ENCODE measurements at regions not wholly inside any gene's neighbourhood (a gene's known extent, or its start where the extent isn't known, plus 50 kb on each side); places are given as distances from the start of the nearest gene placed in this dataset.
A peak's percentile ranks its signal among the peaks of the same experiment; 100 is the strongest.
"Not testable (repeated sequence)": the region's sequence is repeated elsewhere in the genome, so short reads cannot be mapped to it uniquely, and the experiment has no call there.

DNA sequence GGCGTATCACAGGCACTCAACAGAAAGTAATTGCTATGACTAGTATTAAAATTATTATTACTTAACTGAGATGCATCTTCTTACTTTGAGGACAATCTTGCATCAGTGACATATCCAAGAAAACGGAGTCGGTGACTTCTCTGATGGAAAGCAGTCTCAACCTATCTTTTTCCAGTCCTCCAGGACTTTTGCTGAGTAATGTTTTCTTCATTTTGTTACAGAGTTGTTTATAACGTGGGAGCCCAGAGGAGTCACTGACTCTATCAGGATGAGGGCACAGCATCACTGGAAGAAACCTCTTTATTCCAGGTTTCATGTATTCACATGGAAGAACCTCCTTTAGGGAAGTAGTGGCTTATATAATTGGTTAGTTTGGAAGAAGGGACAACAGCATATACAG lies 51.5 kb upstream of the MELK start:
- Histone ChIP-seq H3K36me3 (ENCODE audit: insufficient read depth, low read depth, low read length) (no peaks in the 10 kb centered on the region), H3K4me3 (ENCODE audit: low read length) (no peak overlapping the region), H3K4me1 (ENCODE audit: insufficient read depth, low read length) (no peaks in the 10 kb centered on the region), H3K9ac (ENCODE audit: low read depth, low read length) (no peak overlapping the region), H3K27ac (ENCODE audit: low read length) (no peak overlapping the region), H3K9me3 (ENCODE audit: insufficient read depth, low read depth, low read length) (no peaks in the 10 kb centered on the region), H3K27me3 (ENCODE audit: insufficient read depth, low read length) (no peaks in the 10 kb centered on the region)

- no peak overlapping the region for H3K4me3 ChIP-seq (ENCODE audit: low read length)
- H3K4me1 ChIP-seq (ENCODE audit: insufficient read depth, low read length), result no peaks in the 10 kb centered on the region
- H3K27me3 ChIP-seq (ENCODE audit: insufficient read depth, low read length), result no peaks in the 10 kb centered on the region
- H3K27ac ChIP-seq (ENCODE audit: low read length), result no peak overlapping the region
- H3K9me3 ChIP-seq (ENCODE audit: insufficient read depth, low read depth, low read length), result no peaks in the 10 kb centered on the region
- H3K36me3 ChIP-seq (ENCODE audit: insufficient read depth, low read depth, low read length), result no peaks in the 10 kb centered on the region
- H3K9ac ChIP-seq (ENCODE audit: low read depth, low read length), result no peak overlapping the region
Observed at GRCh38 chr9:36517131-36517530, 55.6 kb upstream of the MELK start.

DNA sequence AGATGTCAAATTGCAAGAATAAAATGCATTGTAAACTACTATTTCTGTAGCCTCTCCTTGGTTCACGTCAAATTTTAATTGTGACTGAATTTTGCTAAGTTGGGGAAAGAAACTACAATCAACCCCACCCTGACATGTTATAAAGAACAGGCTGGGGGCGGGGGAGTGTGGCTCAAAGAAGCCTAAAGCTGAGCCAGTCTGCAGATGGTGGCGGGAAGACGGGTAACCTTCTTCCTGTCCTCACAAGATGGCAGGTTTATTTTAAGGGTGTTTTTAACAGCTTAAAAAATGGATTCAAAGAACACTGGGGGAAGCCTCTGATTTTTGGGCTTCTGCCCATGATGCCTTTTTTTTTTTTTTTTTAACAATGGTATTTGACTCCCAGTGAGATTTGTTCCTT lies 68.5 kb upstream of the MELK start:
- no peaks in the 10 kb centered on the region for H3K36me3 ChIP-seq (ENCODE audit: insufficient read depth, low read depth, low read length)
- no peak overlapping the region for H3K9ac ChIP-seq (ENCODE audit: low read depth, low read length)
- no peak overlapping the region for H3K4me3 ChIP-seq (ENCODE audit: low read length)
- no peaks in the 10 kb centered on the region; the same call in 1 of the 2 replicates for H3K4me1 ChIP-seq (ENCODE audit: insufficient read depth, low read length)
- H3K27ac ChIP-seq (ENCODE audit: low read length), result no peak overlapping the region
- no peaks in the 10 kb centered on the region for H3K9me3 ChIP-seq (ENCODE audit: insufficient read depth, low read depth, low read length)
- no peaks in the 10 kb centered on the region for H3K27me3 ChIP-seq (ENCODE audit: insufficient read depth, low read length)

DNA sequence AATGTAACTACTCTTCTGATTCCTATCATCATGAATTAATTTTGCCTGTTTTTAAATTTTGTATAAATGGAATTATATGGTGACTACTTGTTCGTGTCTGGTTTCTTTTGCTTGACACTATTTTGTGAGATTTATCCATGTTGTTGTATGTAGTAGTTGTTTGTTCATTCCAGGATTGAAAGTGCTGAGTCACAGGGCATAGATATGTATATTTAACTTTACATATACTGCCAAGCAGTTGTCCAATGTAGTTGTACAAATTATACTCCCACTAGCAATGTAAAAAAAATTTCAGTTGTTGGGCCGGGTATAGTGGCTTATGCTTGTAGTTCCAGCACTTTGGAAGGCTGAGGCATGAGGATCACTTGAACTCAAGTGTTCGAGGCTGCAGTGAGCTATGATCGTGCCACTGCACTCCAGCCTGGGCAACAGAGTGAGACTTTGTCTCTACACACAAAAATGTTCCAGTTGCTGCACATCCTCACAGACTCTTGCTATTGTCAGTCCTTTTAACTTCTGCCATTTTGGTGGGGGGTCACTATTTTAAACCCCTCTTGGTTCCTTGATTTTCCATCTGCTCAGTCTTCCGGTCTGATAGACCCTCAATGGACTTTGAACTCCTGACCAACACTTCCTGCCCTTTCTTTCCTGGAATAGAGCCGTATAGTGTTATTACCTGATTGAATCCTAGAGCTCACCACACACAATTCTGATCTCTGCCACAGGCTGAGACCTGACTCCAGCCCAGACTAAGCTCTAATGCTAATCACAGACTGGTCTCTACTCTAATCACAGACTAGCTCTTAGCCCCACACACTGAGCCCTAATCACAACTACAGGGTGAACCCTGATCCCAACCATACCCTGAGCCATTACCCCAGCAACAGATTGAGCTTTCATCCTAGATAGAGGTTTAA lies 69.3 kb upstream of the MELK start:
- Histone ChIP-seq H3K27ac (ENCODE audit: low read length) (no peak overlapping the region), H3K4me1 (ENCODE audit: insufficient read depth, low read length) (no peaks in the 10 kb centered on the region; the same call in 1 of the 2 replicates), H3K4me3 (ENCODE audit: low read length) (no peak overlapping the region), H3K9ac (ENCODE audit: low read depth, low read length) (no peak overlapping the region), H3K27me3 (ENCODE audit: insufficient read depth, low read length) (no peaks in the 10 kb centered on the region), H3K9me3 (ENCODE audit: insufficient read depth, low read depth, low read length) (no peaks in the 10 kb centered on the region), H3K36me3 (ENCODE audit: insufficient read depth, low read depth, low read length) (no peaks in the 10 kb centered on the region)

GRCh38 chr9:36501727-36502126 lies 71.0 kb upstream of the MELK start:
- Histone ChIP-seq H3K4me1 (ENCODE audit: insufficient read depth, low read length) (no peaks in the 10 kb centered on the region; the same call in 1 of the 2 replicates), H3K9ac (ENCODE audit: low read depth, low read length) (no peak overlapping the region), H3K4me3 (ENCODE audit: low read length) (no peak overlapping the region), H3K27ac (ENCODE audit: low read length) (no peak overlapping the region), H3K36me3 (ENCODE audit: insufficient read depth, low read depth, low read length) (no peaks in the 10 kb centered on the region), H3K27me3 (ENCODE audit: insufficient read depth, low read length) (no peaks in the 10 kb centered on the region), H3K9me3 (ENCODE audit: insufficient read depth, low read depth, low read length) (no peaks in the 10 kb centered on the region)

- not testable (repeated sequence) for H3K36me3 ChIP-seq (ENCODE audit: insufficient read depth, low read depth, low read length); H3K9ac ChIP-seq (ENCODE audit: low read depth, low read length); H3K4me3 ChIP-seq (ENCODE audit: low read length); H3K9me3 ChIP-seq (ENCODE audit: insufficient read depth, low read depth, low read length); H3K27ac ChIP-seq (ENCODE audit: low read length); H3K27me3 ChIP-seq (ENCODE audit: insufficient read depth, low read length); H3K4me1 ChIP-seq (ENCODE audit: insufficient read depth, low read length)
Observed at GRCh38 chr9:36500931-36501330, 71.8 kb upstream of the MELK start.

GRCh38 chr9:36499174-36499890 lies 73.4 kb upstream of the MELK start:
- no peak overlapping the region for H3K9ac ChIP-seq (ENCODE audit: low read depth, low read length)
- no peaks in the 10 kb centered on the region for H3K36me3 ChIP-seq (ENCODE audit: insufficient read depth, low read depth, low read length)
- no peak overlapping the region for H3K27ac ChIP-seq (ENCODE audit: low read length)
- no peak overlapping the region for H3K4me3 ChIP-seq (ENCODE audit: low read length)
- H3K4me1 ChIP-seq (ENCODE audit: insufficient read depth, low read length), result no peaks in the 10 kb centered on the region; the same call in 1 of the 2 replicates
- no peaks in the 10 kb centered on the region for H3K27me3 ChIP-seq (ENCODE audit: insufficient read depth, low read length)
- H3K9me3 ChIP-seq (ENCODE audit: insufficient read depth, low read depth, low read length), result no peaks in the 10 kb centered on the region

- H3K4me3 ChIP-seq (ENCODE audit: low read length); H3K36me3 ChIP-seq (ENCODE audit: insufficient read depth, low read depth, low read length); H3K27ac ChIP-seq (ENCODE audit: low read length); H3K27me3 ChIP-seq (ENCODE audit: insufficient read depth, low read length); H3K9ac ChIP-seq (ENCODE audit: low read depth, low read length); H3K9me3 ChIP-seq (ENCODE audit: insufficient read depth, low read depth, low read length): not testable (repeated sequence)
- H3K4me1 ChIP-seq (ENCODE audit: insufficient read depth, low read length), result peaks cover 13% of the 10 kb centered on the region; the same call in 1 of the 2 replicates
Observed at GRCh38 chr9:36493564-36493963, 79.1 kb upstream of the MELK start.

GRCh38 chr9:36492865-36493264 lies 79.8 kb upstream of the MELK start:
- H3K9ac ChIP-seq (ENCODE audit: low read depth, low read length), result no peak overlapping the region
- H3K27me3 ChIP-seq (ENCODE audit: insufficient read depth, low read length), result no peaks in the 10 kb centered on the region
- H3K27ac ChIP-seq (ENCODE audit: low read length), result no peak overlapping the region
- no peaks in the 10 kb centered on the region for H3K9me3 ChIP-seq (ENCODE audit: insufficient read depth, low read depth, low read length)
- no peak overlapping the region for H3K4me3 ChIP-seq (ENCODE audit: low read length)
- no peaks in the 10 kb centered on the region for H3K36me3 ChIP-seq (ENCODE audit: insufficient read depth, low read depth, low read length)
- H3K4me1 ChIP-seq (ENCODE audit: insufficient read depth, low read length), result peaks cover 17% of the 10 kb centered on the region; the same call in 1 of the 2 replicates

DNA sequence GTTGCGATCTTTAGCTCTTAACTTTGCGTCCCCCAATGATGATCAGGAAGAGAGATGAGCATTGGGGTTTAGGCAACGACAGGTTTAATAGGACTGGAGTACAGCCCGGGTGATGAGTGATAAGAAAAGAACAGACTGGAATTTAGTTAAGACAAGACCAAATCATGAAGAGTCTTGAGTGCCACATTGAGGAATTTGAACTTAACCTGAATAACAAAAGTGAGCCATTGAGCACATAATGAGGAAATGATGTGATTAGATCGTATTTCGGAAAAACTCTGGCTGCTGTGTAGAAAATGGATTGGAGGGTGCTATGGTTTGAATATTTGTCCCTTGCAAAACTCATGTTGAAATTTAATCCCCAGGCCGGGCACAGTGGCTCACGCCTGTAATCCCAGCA lies 83.2 kb upstream of the MELK start:
- no peak overlapping the region for H3K9ac ChIP-seq (ENCODE audit: low read depth, low read length)
- H3K4me3 ChIP-seq (ENCODE audit: low read length), result 0 out of 2 replicates have a peak overlapping the region, but pooled peaks have one; percentile 21
- no peaks in the 10 kb centered on the region for H3K36me3 ChIP-seq (ENCODE audit: insufficient read depth, low read depth, low read length)
- no peak overlapping the region for H3K27ac ChIP-seq (ENCODE audit: low read length)
- H3K27me3 ChIP-seq (ENCODE audit: insufficient read depth, low read length), result no peaks in the 10 kb centered on the region
- H3K4me1 ChIP-seq (ENCODE audit: insufficient read depth, low read length), result peaks cover 23% of the 10 kb centered on the region; the same call in 1 of the 2 replicates
- H3K9me3 ChIP-seq (ENCODE audit: insufficient read depth, low read depth, low read length), result no peaks in the 10 kb centered on the region

GRCh38 chr9:36488389-36488756 lies 84.3 kb upstream of the MELK start:
- Histone ChIP-seq H3K27ac (ENCODE audit: low read length) (peak overlapping the region; percentile 92), H3K9me3 (ENCODE audit: insufficient read depth, low read depth, low read length) (no peaks in the 10 kb centered on the region), H3K9ac (ENCODE audit: low read depth, low read length) (peak overlapping the region; percentile 84; the same call in 1 of the 2 replicates), H3K27me3 (ENCODE audit: insufficient read depth, low read length) (no peaks in the 10 kb centered on the region), H3K4me3 (ENCODE audit: low read length) (peak overlapping the region; percentile 84), H3K4me1 (ENCODE audit: insufficient read depth, low read length) (peaks cover 32% of the 10 kb centered on the region; the same call in 1 of the 2 replicates), H3K36me3 (ENCODE audit: insufficient read depth, low read depth, low read length) (no peaks in the 10 kb centered on the region)
